AG04450 (cell line): ENCODE measurements at regions not wholly inside any gene's neighbourhood (a gene's known extent, or its start where the extent isn't known, plus 50 kb on each side); places are given as distances from the start of the nearest gene placed in this dataset.

Source experiments
- CTCF ChIA-PET: fragments of 300-600, 350-600 bp; formaldehyde crosslinking; extraction: SDS; loops from one replicate; lab custom pipeline; 2022; ENCODE audit warnings: antibody characterized with exemption, inconsistent platforms; lab: Charles Lee
- POLR2A ChIA-PET: fragments of 350-600 bp; formaldehyde crosslinking; extraction: SDS; loops from one replicate; lab custom pipeline; 2021; ENCODE audit warnings: antibody characterized with exemption, inconsistent platforms; lab: Yijun Ruan, JAX
- DNase-seq: peaks from one replicate; pipeline ENCODE4 v3.0.0-alpha.2; 2011; ENCODE audit warnings: low read depth, low spot score
- H3K27ac ChIP-seq: one replicate; pipeline ENCODE4 v1.5.1; 2012; ENCODE audit warnings: low read depth, low read length, control low read depth
- H3K27me3 ChIP-seq: one replicate; pipeline ENCODE4 v1.6.0; 2012; ENCODE audit warnings: low read length; ENCODE audit not compliant: control insufficient read depth, insufficient read depth
- H3K4me3 ChIP-seq: 2 replicates; pipeline ENCODE4 v1.5.1; 2011; ENCODE audit warnings: mild to moderate bottlenecking, low read depth, low read length, control low read depth
- H3K9me3 ChIP-seq: 2 replicates; pipeline ENCODE4 v1.5.1; 2012; ENCODE audit warnings: low read length; ENCODE audit not compliant: control insufficient read depth, insufficient read depth
- CTCF ChIP-seq: IDR thresholded peaks from 2 replicates; pipeline ENCODE4 v1.5.1; 2011; ENCODE audit warnings: low read depth, low read length, control low read depth, inconsistent platforms

GRCh38 chr3:139839014-139839413 is 96.0 kb upstream of the CLSTN2 start:
- H3K27me3 ChIP-seq: peaks cover 3% of the 10 kb centered on the region
- no peak overlapping the region for H3K27ac ChIP-seq
- no peak for DNase-seq
- no peak for TF ChIP-seq CTCF
- H3K4me3 ChIP-seq: no peak overlapping the region
- H3K9me3 ChIP-seq: no peaks in the 10 kb centered on the region
- ChIA-PET POLR2A (no interaction called here), CTCF (no interaction called here)

- no peak for TF ChIP-seq CTCF
- ChIA-PET POLR2A (no interaction called here), CTCF (no interaction called here)
- Histone ChIP-seq H3K4me3 (no peak overlapping the region), H3K27ac (no peak overlapping the region), H3K27me3 (peaks cover 3% of the 10 kb centered on the region), H3K9me3 (no peaks in the 10 kb centered on the region)
- DNase-seq: no peak
These were observed 96.6 kb upstream of the CLSTN2 start for GRCh38 chr3:139838269-139838957.

- CTCF ChIA-PET: no interaction called here
- TF ChIP-seq CTCF: no peak
- Histone ChIP-seq H3K27ac (no peak overlapping the region), H3K9me3 (no peaks in the 10 kb centered on the region), H3K27me3 (peaks cover 3% of the 10 kb centered on the region), H3K4me3 (no peak overlapping the region)
- no peak for DNase-seq
- POLR2A ChIA-PET: no interaction called here
These were observed 98.1 kb upstream of the CLSTN2 start for GRCh38 chr3:139836698-139837464.

GRCh38 chr3:139835830-139836683 is 98.9 kb upstream of the CLSTN2 start:
- Histone ChIP-seq H3K4me3 (no peak overlapping the region), H3K9me3 (no peaks in the 10 kb centered on the region), H3K27me3 (peaks cover 3% of the 10 kb centered on the region), H3K27ac (no peak overlapping the region)
- POLR2A ChIA-PET: no interaction called here
- DNase-seq: no peak
- TF ChIP-seq CTCF: no peak
- CTCF ChIA-PET: no interaction called here
